ENCODE measurements at regions not wholly inside any gene's neighbourhood (a gene's known extent, or its start where the extent isn't known, plus 50 kb on each side); places are given as distances from the start of the nearest gene placed in this dataset.

GRCh38 chr1:79117376-79117775 lies 110.8 kb upstream of the ADGRL4 start:
- no peak for DNase-seq

DNA sequence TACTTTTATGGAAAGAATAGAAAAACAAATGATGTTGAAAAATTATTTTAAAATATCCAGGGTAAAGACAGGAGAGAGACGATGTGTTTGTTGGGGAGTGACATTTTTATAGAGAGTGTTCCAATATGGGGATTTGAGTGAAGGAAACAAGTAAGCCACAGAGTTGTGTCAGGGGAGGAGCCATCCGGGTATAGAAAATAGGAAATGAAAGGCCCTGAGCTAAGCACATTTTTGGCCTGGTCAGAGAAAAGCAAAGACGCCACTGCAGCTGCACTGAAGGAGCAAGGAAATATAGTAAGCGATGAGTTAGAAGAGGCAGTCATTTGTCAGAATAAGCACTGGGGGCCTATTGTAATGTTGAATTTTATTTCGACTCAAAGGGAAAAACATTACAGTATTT lies 107.3 kb upstream of the ADGRL4 start:
- DNase-seq = peak; percentile 5

- no peak for DNase-seq
Measured at GRCh38 chr1:79110749-79111148, 104.2 kb upstream of the ADGRL4 start.

DNA sequence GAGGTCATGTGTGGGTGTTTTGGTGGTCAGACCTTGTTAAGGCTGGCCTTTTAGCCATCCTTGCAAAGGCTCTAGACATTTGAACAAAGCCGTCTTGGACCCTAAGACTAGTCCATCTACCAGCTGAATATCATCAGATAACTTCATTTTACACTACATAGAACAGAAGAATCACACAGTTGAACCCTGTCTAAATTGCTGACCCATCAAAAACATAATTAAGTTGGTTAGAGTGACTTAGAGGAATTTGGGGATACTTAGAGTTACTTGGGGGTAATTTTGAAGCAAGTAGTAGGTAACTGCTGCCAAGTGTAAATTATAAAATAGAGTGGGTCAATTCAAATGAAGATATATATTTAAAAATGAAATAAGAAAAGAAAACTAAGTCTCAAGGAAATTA lies 102.9 kb upstream of the ADGRL4 start:
- no peak for DNase-seq

DNA sequence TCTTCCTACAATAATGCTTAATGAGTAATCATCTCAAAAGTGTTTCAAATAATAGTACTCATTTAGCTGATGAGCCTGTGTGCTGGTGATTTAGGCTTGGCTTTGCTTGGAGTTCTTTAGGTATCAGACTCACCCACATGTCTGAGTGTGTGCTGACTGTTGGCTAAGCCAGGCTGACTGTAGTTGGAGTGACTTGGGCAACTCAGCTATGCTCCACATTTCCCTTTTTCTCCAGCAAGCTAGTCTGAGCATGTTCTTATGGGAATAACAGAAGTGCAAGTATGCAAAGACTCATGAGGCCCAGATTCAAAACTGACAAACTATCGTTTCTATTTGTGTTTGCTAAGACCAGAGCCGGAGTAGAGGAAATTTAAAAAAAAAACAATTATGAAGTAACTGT lies 99.0 kb upstream of the ADGRL4 start:
- DNase-seq = no peak

DNA sequence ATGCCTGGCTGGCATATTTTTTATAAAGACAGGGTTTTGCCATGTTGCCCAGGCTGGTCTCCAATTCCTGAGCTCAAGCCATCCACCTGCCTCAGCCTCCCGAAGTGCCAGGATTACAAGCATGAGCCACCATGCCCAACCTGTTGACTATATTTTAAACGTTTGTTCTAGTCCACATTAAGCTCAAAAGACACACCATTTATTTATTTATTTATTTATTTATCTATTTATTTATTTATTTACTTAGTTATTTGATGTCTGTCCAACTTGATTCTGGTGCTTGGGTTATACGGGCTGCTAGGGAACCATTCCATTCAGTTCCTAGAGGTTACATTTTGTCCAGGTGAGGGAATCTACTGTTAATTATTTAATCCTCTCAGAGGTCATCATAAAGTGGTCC lies 98.1 kb upstream of the ADGRL4 start:
- no peak for DNase-seq

DNA sequence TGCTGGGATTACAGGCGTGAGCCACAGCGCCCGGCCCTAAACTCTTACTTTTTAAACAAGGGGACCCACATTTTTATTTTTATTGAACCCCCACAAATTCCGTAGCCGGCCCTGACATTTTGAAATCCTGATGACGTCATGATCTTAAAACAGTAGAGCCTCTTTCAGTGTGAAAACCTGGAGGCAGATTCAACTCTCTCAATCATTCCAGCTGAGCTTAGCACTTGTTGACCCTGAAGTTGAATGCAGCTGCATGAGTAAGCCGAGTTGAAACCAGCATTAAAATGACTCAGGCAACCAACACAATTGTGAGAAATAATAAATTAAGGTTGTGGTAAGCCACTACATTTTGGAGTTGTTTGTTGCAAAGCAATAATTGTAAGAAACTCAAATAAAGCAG lies 93.9 kb upstream of the ADGRL4 start:
- no peak for DNase-seq

- DNase-seq = no peak
Measured at GRCh38 chr1:79090985-79091384, 84.5 kb upstream of the ADGRL4 start.

DNA sequence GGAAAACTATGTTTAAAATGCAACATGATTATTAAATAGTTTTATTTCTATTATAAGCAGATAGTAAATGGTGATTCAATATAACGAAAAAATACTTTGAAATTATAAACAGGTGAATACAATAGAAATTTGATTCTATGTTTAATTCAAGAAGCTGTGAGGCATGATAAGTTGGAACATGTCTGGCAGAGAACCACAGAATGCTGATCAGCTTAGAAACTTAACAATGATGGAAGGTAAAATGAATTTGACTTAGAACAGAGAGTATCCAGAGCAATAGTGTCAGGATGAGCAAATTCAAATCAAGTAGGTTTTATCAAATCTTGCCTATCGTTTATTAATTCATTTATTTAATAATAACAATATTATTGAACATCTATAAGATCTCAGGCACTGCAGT lies 83.4 kb upstream of the ADGRL4 start:
- no peak for DNase-seq

- DNase-seq = no peak
Measured at GRCh38 chr1:79082233-79082632, 75.7 kb upstream of the ADGRL4 start.

DNA sequence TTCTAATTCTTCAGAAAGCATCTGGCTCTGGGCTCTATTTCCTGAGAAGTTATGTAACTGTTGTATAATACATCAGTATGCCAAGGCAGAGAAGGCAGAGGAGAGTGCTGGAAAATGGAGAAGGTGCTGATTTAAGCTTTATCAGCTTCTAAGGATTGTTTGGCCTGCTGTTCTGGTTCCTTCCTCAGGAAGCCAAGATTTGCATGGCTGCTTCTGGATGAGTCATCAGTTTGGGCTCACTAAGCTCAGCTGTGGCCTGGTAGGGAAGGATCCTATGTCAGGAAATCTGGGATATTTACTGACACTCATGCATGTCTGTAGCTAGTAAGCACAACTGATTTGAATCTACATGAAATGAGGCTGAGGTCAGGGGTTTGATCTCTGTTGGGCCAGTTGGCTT lies 73.2 kb upstream of the ADGRL4 start:
- DNase-seq = no peak

- DNase-seq = no peak
Measured at GRCh38 chr1:79074975-79075374, 68.4 kb upstream of the ADGRL4 start.

- DNase-seq = no peak
Measured at GRCh38 chr1:79069828-79070227, 63.3 kb upstream of the ADGRL4 start.

- no peak for DNase-seq
Measured at GRCh38 chr1:79059341-79059740, 52.8 kb upstream of the ADGRL4 start.

Measured in retina (tissue), 1 donor.